ENCODE measurements at regions not wholly inside any gene's neighbourhood (a gene's known extent, or its start where the extent isn't known, plus 50 kb on each side); places are given as distances from the start of the nearest gene placed in this dataset.
A peak's percentile ranks its signal among the peaks of the same experiment; 100 is the strongest.

- DNase-seq = no peak
Measured at GRCh38 chr9:126154869-126155268, 171.8 kb upstream of the MVB12B start.

DNA sequence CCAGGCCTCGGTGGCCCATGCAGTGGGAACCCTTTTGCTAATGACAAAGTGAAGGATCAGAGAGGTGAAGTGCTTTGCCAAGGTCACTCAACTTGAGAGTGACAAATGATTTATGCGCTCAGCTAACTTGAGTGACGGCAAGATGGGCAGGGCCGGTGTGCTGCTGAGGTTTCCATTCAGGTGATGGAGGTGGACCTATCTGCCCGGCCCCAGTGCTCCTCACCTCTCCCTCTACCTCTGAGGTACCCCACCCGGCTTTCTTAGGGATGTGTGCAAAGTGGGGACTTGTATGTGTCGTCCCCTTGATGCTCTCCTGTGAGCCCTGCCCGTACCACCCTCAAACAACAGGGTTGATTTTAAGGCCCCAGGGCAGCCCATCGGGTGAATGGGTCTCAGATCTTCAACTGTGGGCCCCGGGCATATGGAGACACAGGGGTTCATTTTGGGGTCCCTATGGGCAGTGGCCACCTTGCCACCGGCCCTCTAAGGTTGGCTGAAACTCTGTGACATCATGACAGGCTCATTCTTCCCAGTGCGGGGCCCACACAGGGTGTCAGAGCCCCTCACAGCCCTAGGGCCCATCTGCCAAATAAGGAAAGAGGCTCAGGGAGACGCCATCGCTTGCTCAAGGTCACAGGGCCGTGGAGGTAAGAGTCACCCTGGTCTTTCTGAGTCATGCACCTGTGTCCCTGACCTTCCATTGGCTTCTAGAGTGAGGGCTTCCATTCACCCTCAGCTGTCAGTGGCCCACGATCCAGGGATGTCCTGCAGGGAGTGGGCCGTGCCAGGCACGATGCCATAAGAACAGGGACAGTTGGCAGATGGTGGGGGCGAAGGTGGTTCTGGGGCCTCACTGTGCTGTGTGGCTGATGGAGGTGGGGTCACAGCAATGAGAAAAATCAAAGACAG lies 170.6 kb upstream of the MVB12B start:
- no peak for DNase-seq

DNA sequence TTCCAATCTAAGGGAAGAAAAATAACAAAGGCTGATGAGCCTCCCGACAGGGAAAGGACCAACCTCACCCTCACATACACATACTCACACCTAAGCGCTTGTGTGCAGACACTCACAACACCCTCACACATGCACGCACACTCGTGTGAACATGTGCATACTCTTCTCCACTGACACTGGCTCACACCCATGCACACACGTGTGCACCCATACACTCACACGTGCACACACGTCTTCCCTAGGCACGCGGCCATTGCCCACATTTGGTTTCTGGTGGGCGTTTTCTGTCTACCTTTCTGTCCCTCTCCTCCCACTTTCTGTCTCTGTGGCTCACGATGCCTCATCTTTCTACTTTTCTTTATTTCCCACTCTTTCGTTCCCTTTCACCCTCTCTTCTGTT lies 169.7 kb upstream of the MVB12B start:
- no peak for DNase-seq

GRCh38 chr9:126157423-126157822 lies 169.2 kb upstream of the MVB12B start:
- DNase-seq = peak; percentile 18

GRCh38 chr9:126157826-126158587 lies 168.6 kb upstream of the MVB12B start:
- no peak for DNase-seq

GRCh38 chr9:126158588-126159429 lies 167.8 kb upstream of the MVB12B start:
- no peak for DNase-seq

- no peak for DNase-seq
Measured at GRCh38 chr9:126159430-126160060, 167.1 kb upstream of the MVB12B start.

- no peak for DNase-seq
Measured at GRCh38 chr9:126160067-126160853, 166.4 kb upstream of the MVB12B start.

DNA sequence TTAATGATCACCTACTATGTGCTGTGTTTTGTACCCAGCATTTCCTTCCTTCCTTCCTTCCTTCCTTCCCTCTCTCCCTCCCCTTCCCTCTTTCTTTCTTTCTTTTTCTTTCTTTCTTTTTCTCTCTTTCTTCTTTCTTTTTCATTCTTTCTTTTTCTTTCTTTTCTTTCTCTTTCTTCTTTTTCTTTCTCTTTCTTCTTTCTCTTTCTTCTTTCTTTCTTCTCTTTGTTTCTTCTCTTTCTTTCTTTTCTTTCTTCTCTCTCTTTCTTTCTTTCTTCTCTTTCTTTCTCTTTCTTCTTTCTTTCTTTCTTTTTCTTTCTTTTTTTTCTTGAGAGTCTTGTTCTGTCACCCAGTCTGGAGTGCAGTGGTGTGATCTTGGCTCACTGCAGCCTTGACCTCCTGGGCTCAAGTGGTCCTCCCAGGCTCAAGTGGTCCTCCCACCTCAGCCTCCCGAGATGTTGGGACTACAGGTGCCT lies 165.7 kb upstream of the MVB12B start:
- DNase-seq = no peak

GRCh38 chr9:126162611-126163381 lies 163.8 kb upstream of the MVB12B start:
- DNase-seq = no peak

DNA sequence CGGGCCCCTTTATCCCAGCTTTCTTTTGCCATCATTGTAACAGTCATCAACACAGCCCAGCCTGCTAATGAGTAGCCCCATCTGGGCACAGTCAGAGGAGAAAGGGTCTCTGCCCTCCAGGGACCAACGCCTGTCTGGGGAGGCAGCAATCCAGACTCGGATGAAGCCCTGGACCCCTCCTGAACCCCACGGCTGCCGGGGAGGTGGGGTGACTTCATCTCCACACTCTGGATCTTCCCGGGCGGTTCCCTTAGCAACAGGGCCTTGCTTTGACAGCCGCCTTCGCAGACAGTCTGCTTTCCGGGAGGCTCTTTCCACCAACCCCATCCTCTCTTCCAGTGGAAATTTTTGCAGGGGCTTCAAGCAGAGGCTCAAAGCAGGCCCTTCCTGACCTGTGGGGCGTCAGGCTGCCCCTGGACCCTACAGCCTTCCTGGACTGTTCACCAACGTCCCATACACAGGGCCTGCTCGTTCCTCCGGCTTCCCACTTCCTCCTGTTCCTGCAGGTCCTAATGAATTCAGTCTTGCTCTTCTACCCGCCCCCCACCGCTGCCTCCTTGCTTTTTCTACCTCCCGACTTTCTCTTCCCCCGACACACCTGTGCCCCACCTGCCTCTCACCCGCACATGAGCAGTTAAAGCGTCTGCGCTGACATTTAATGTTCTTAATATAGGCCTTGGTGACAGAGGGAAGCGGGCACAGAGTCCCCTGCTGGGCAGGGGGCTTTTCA lies 161.7 kb upstream of the MVB12B start:
- DNase-seq = no peak

- DNase-seq = no peak
Measured at GRCh38 chr9:126165755-126166154, 160.9 kb upstream of the MVB12B start.

GRCh38 chr9:126166291-126166690 lies 160.3 kb upstream of the MVB12B start:
- DNase-seq = no peak

GRCh38 chr9:126166866-126167265 lies 159.8 kb upstream of the MVB12B start:
- no peak for DNase-seq

DNA sequence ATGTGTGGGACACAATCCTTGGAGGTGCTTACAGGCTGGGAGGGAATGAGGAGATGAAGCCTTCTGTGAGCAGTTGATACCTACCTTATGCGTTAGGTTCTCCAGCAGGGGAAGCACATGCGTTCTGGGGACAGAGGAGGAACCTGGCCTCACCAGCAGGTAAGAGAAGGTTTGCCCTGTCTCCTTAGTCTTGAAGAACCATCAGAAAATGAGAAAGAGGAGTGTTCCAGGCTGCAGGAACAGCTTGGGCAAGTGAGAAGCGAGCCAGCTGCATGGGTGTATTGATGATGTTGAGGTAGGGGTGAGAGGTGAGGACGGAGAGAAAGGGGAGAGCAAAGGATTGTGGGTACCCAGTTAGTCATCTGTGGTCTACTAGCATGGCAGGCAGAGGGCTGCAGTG lies 156.9 kb upstream of the MVB12B start:
- DNase-seq = no peak

GRCh38 chr9:126170286-126170823 lies 156.3 kb upstream of the MVB12B start:
- no peak for DNase-seq

- DNase-seq = no peak
Measured at GRCh38 chr9:126171641-126172040, 155.0 kb upstream of the MVB12B start.

GRCh38 chr9:126173401-126173800 lies 153.2 kb upstream of the MVB12B start:
- DNase-seq = no peak

DNA sequence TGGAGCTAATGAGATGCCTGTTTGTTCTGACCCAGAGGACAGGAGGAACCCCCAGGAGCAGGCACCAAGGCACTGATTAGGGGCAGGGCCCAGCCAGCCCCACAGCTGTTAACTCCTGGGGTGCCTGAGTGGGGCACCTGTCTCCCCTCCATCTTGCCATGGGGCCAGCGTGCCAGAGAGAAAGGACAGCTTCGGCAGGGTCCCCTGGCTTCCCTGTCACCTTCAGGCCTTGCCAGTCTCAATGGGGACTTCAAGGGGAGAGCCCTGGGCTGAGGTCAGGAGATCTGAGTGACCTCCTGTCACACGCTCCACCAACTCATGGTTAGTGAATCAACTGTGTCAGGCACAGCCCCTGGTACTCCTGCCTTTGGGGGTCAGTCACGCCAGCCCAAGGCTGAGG lies 152.7 kb upstream of the MVB12B start:
- DNase-seq = no peak

- no peak for DNase-seq
Measured at GRCh38 chr9:126183266-126183665, 143.4 kb upstream of the MVB12B start.
